Panc1 (cell line): ENCODE measurements at regions not wholly inside any gene's neighbourhood (a gene's known extent, or its start where the extent isn't known, plus 50 kb on each side); places are given as distances from the start of the nearest gene placed in this dataset.

ENCODE experiments used
- ATAC-seq: fragments of 200-7000 bp; cut with Tn5 transposase; 2 replicates; pipeline ENCODE4 v1.9.1; 2020; ENCODE audit warnings: mild to moderate bottlenecking, moderate library complexity
- BruUV-seq: library from RNA; stranded (reverse); fragments of 400-500 nt; replicated peaks from 2 replicates; lab custom pipeline; 2021; lab: Mats Ljungman, UMichigan
- CTCF ChIA-PET: fragments of 300-600 bp; sonication (Branson Sonifier 250); formaldehyde crosslinking; loops from one replicate; lab custom pipeline; 2022; ENCODE audit warnings: antibody characterized with exemption; lab: Charles Lee
- POLR2A ChIA-PET: fragments of 300-600 bp; sonication (Branson Sonifier 250); formaldehyde crosslinking; loops from one replicate; lab custom pipeline; 2022; ENCODE audit warnings: antibody characterized with exemption; lab: Charles Lee
- DNase-seq: peaks from one replicate; pipeline ENCODE4 v3.0.0-alpha.2; 2010; ENCODE audit warnings: low read depth, low spot score
- H3K27ac ChIP-seq: 2 replicates; pipeline ENCODE4 v1.5.1; 2011; ENCODE audit warnings: mild to moderate bottlenecking, low read length, inconsistent platforms
- H3K27me3 ChIP-seq: fragments of 200-500 bp; sonication (Bioruptor generic); 2 replicates; pipeline ENCODE4 v1.6.0; 2014; ENCODE audit warnings: low read length, inconsistent platforms; ENCODE audit not compliant: control insufficient read depth, insufficient read depth
- H3K36me3 ChIP-seq: fragments of 200-500 bp; sonication (Bioruptor generic); 2 replicates; pipeline ENCODE4 v1.5.1; 2014; ENCODE audit warnings: inconsistent platforms, mild to moderate bottlenecking, low read length, moderate library complexity; ENCODE audit not compliant: control insufficient read depth, insufficient read depth
- H3K4me1 ChIP-seq: 2 replicates; pipeline ENCODE4 v1.5.1; 2011; ENCODE audit warnings: inconsistent platforms, mild to moderate bottlenecking, low read length, moderate library complexity; ENCODE audit not compliant: control insufficient read depth, insufficient read depth
- H3K4me3 ChIP-seq, 2 experiments: 2 replicates each; pipeline ENCODE4 v1.5.1; 2011 to 2012; ENCODE audit warnings: low read depth in 2 of 2, low read length in 2 of 2, mild to moderate bottlenecking in 2 of 2, inconsistent platforms in 1 of 2, moderate library complexity in 1 of 2
- H3K9me3 ChIP-seq: fragments of 200-500 bp; sonication (Bioruptor generic); 2 replicates; pipeline ENCODE4 v1.5.1; 2014; ENCODE audit warnings: low read depth, mild to moderate bottlenecking, inconsistent platforms, low read length, moderate library complexity; ENCODE audit not compliant: control insufficient read depth, insufficient read depth
- CTCF ChIP-seq: fragments of 450-650 bp; IDR thresholded peaks from 2 replicates; pipeline ENCODE4 v1.5.1; 2017; ENCODE audit warnings: mild to moderate bottlenecking
- POLR2AphosphoS5 ChIP-seq: IDR thresholded peaks from 2 replicates; pipeline ENCODE4 v1.6.1; 2012; ENCODE audit warnings: mild to moderate bottlenecking, low read depth, low read length, moderate library complexity
- REST ChIP-seq, 2 experiments: IDR thresholded peaks; 2 replicates each; pipeline ENCODE4 v1.6.1; 2011 to 2012; ENCODE audit warnings: low read depth in 2 of 2, control low read depth in 1 of 2, low read length in 1 of 2, mild to moderate bottlenecking in 1 of 2, moderate library complexity in 1 of 2; ENCODE audit not compliant: insufficient read depth in 1 of 2
- SIN3A ChIP-seq: IDR thresholded peaks from 2 replicates; pipeline ENCODE4 v1.6.1; 2012; ENCODE audit warnings: low read depth, mild to moderate bottlenecking, low read length, moderate library complexity, borderline replicate concordance; ENCODE audit not compliant: insufficient read depth
- TCF7L2 ChIP-seq: IDR thresholded peaks from 2 replicates; pipeline ENCODE4 v1.6.1; 2011; ENCODE audit warnings: mild to moderate bottlenecking, low read depth, low read length, inconsistent platforms
- in situ Hi-C: cut with HindIII; loops from 2 replicates; pipeline ENCODE4 v1.10.0; 2016; ENCODE audit warnings: low sequenced_read_pairs, low pct_unique_long_range_greater_than_20kb
- intact Hi-C: fragments of 100-400 bp; cut with micrococcal nuclease; formaldehyde crosslinking; loops from one replicate; pipeline ENCODE4 v1.10.0; 2022; ENCODE audit not compliant: unreplicated experiment

- no TSS peak for BruUV-seq
- intact Hi-C loops = no loop called here
- DNase-seq (no peak), ATAC-seq (no peak)
- Histone ChIP-seq H3K27ac (no peak overlapping the region), H3K4me1 (no peaks in the 10 kb centered on the region), H3K4me3 (no peak overlapping the region), H3K36me3 (no peaks in the 10 kb centered on the region), H3K27me3 (no peaks in the 10 kb centered on the region), H3K9me3 (no peaks in the 10 kb centered on the region)
- POLR2A ChIA-PET = no interaction called here
- TF ChIP-seq CTCF = no peak
- TF ChIP-seq TCF7L2 = no peak
- no peak for TF ChIP-seq REST (IDR thresholded peaks at IDR 0.05; ENCODE audit: insufficient read depth in 1 of 2, low read depth in 2 of 2, low read length in 1 of 2)
- TF ChIP-seq SIN3A = no peak
- no peak for TF ChIP-seq POLR2AphosphoS5
- CTCF ChIA-PET = no interaction called here
- in situ Hi-C loops = no loop called here
Measured at GRCh38 chr2:40725040-40725439, 273.1 kb upstream of the SLC8A1 start.

- ChIA-PET POLR2A (no interaction called here), CTCF (no interaction called here)
- BruUV-seq = no TSS peak
- H3K36me3 ChIP-seq = no peaks in the 10 kb centered on the region
- H3K4me1 ChIP-seq = no peaks in the 10 kb centered on the region
- no peak overlapping the region for H3K27ac ChIP-seq
- no peaks in the 10 kb centered on the region for H3K27me3 ChIP-seq
- intact Hi-C loops = no loop called here
- in situ Hi-C loops = no loop called here
- ATAC-seq = no peak
- no peaks in the 10 kb centered on the region for H3K9me3 ChIP-seq
- no peak for DNase-seq
- H3K4me3 ChIP-seq = no peak overlapping the region
- TF ChIP-seq REST (IDR thresholded peaks at IDR 0.05; ENCODE audit: insufficient read depth in 1 of 2, low read depth in 2 of 2, low read length in 1 of 2) = no peak
- no peak for TF ChIP-seq TCF7L2
- TF ChIP-seq POLR2AphosphoS5 = no peak
- no peak for TF ChIP-seq SIN3A
- no peak for TF ChIP-seq CTCF
Measured at GRCh38 chr2:40725950-40726349, 274.1 kb upstream of the SLC8A1 start.
